H1 (cell line): ENCODE measurements at regions not wholly inside any gene's neighbourhood (a gene's known extent, or its start where the extent isn't known, plus 50 kb on each side); places are given as distances from the start of the nearest gene placed in this dataset.

ENCODE experiments used
- CHD2 ChIP-seq: IDR thresholded peaks from 2 replicates; pipeline ENCODE4 v1.6.1; 2012; ENCODE audit warnings: low read length, improper control_type of control experiment
- CHD7 ChIP-seq: fragments of 300-600 bp; sonication (generic); IDR thresholded peaks from 2 replicates; pipeline ENCODE4 v1.7.1; 2012; ENCODE audit warnings: low read length, moderate library complexity, mild to moderate bottlenecking, inconsistent platforms; ENCODE audit not compliant: insufficient replicate concordance

GRCh38 chr7:153472516-153472915, 579.7 kb upstream of the DPP6 start (continued):
- TF ChIP-seq CHD7: no peak
- no peak for TF ChIP-seq CHD2
- TF ChIP-seq, all 59 proteins: peak for 0
